Heart left ventricle (tissue), 13 donors: ENCODE measurements at regions not wholly inside any gene's neighbourhood (a gene's known extent, or its start where the extent isn't known, plus 50 kb on each side); places are given as distances from the start of the nearest gene placed in this dataset.

Experiments used
- CTCF ChIP-seq, 12 donors: fragments of 200-600 bp; sonication (generic) in 4 of 12; IDR thresholded peaks; one replicate each; pipeline versions ENCODE4 v1.5.0 to v1.8.0; 2018 to 2022; ENCODE audit warnings: antibody characterized with exemption in 12 of 12, mild to moderate bottlenecking in 5 of 12
- POLR2A ChIP-seq, 2 donors: fragments of 450-650 bp; IDR thresholded peaks; one replicate each; pipeline ENCODE4 v1.6.1; 2017; ENCODE audit warnings: antibody characterized with exemption in 2 of 2, mild to moderate bottlenecking in 2 of 2, moderate library complexity in 2 of 2
- donor health status: ischemic (EF 13 %, LVEDD 7.1; RV severe dilation, severe dysfunction).
- donor health status: DM: no; HTN: yes; CAD: no.
- donor health status: DM: no; HTN: no; CAD: no.
- donor health status: ischemic (EF 25% LVEDD 6.9; RV normal size, moderate dysfunction).
- donor health status: ischemic (EF 25% LVEDD 5.7; RV mildly dilated, moderate dysfunction).
- donor health status: ischemic (EF 35%, LVEDD 5.7; RV mildly dilated, moderate dysfunction).
- donor health status: nonischemic (EF 11% LVEDD 7.7; RV severe dilation, severe dysfunction).
- donor health status: DM: yes; HTN: yes; CAD: no.
- donor health status: PGD.
- donor health status: ischemic (EF 29% LVEDD 5.4; RV normal size, mild dysfunction).
- donor health status: nonischemic (EF 23%, LVEDD 6.1; RV moderate dilation, normal function).

GRCh38 chr13:88729605-88730004 is 1058.4 kb downstream of the SLITRK5 start:
- no peak for TF ChIP-seq CTCF (IDR thresholded peaks at IDR 0.05)
- TF ChIP-seq POLR2A (IDR thresholded peaks at IDR 0.05), result no peak
